LNCAP (cell line): ENCODE measurements at regions not wholly inside any gene's neighbourhood (a gene's known extent, or its start where the extent isn't known, plus 50 kb on each side); places are given as distances from the start of the nearest gene placed in this dataset.

Experiments used
- TF ChIP-seq, protein P1 (sequence below): fragments of 450-650 bp; IDR thresholded peaks from 2 replicates; pipeline ENCODE4 v1.5.1; 2017; ENCODE audit warnings: mild to moderate bottlenecking

DNA sequence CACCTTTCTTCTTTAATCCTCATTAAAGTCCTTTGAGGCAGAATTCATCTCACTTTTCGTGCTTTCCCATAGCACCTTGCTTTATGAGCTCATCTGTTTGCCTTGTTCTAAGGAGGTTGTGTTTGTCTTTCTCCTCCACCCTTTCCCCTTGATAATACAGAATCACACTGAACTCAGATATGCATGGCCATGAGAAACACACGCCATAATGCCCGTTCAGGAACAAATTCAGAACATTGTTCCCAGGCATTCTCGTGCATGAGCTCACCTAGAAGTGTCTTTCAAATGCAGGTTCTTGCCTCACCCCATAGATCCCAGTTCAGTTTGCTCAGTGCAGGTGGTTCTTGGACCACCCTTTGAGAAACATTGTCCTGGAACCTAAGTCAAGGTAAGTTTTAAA, 71.1 kb downstream of the TMEM114 start:
- TF ChIP-seq, protein P1, sequence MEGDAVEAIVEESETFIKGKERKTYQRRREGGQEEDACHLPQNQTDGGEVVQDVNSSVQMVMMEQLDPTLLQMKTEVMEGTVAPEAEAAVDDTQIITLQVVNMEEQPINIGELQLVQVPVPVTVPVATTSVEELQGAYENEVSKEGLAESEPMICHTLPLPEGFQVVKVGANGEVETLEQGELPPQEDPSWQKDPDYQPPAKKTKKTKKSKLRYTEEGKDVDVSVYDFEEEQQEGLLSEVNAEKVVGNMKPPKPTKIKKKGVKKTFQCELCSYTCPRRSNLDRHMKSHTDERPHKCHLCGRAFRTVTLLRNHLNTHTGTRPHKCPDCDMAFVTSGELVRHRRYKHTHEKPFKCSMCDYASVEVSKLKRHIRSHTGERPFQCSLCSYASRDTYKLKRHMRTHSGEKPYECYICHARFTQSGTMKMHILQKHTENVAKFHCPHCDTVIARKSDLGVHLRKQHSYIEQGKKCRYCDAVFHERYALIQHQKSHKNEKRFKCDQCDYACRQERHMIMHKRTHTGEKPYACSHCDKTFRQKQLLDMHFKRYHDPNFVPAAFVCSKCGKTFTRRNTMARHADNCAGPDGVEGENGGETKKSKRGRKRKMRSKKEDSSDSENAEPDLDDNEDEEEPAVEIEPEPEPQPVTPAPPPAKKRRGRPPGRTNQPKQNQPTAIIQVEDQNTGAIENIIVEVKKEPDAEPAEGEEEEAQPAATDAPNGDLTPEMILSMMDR = no peak

DNA sequence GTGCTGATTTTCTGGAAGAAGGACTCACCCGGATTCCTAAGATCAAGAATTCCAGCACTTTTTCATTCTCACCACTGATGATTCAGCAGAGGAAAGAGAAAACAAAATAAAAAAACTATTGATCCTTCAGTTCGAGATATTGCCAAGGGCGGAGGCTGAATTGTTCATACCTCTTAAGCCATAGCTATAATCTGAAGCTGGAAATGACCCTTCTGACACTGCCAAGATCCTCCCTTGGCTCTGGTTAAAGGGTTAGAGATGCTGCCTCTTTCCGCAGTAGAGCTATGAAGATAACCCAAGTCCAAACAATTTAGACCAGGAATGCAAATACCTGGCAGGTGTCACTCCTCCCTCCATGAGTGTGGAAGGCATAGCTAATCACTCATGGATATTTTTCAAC, 73.0 kb downstream of the TMEM114 start:
- TF ChIP-seq, protein P1 = no peak

DNA sequence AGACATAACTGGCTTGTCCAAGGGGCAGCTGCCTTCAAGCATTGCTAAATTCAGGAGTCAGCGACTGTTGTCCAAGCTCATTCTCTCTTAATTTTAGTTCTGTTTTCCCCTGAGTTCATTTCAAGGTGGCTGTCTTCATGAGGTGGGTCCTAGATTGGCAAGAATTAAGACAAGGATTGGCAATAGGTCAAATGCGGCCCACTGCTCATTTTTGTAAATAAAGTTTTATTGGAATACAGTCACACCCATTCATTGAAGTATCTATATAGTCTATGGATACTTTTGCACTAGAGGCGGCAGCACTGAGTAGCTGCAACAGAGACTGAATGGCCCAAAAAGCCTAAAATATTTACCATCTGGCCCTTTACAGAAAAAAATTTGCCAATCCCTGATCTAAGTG, 73.8 kb downstream of the TMEM114 start:
- TF ChIP-seq, protein P1 = no peak

DNA sequence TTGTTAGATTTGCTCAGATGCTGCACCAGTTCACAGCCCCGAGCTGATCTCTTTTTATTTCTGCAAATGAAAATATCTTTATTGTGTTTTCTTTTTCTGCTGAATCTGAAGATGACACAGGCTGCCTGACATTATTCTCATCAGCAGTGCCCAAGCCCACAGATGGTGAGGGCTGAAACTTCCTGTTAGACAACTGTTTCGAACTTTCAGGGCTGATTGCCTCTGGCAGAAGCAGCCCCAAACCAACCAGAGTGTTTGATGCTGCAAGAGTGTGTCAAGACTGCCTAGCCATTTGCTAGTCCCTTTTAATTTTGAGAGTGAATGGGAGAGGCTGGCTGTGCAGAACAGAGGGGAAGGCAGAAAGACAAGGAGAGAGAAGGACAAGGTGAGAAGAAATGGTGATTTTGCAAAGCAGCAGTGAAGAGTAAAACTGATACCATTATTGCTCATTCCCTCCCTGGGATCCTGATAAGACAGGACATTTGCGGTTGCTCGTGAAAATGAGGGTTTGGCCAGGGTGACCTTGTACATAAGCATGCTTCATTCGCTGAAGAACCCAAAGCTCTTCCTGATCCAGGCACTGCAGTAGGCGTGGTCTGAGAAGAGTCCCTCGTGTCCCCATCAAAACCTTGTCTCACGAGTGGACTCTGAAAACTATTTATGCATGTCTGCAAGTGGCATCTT, 77.2 kb downstream of the TMEM114 start:
- TF ChIP-seq, protein P1 = no peak

DNA sequence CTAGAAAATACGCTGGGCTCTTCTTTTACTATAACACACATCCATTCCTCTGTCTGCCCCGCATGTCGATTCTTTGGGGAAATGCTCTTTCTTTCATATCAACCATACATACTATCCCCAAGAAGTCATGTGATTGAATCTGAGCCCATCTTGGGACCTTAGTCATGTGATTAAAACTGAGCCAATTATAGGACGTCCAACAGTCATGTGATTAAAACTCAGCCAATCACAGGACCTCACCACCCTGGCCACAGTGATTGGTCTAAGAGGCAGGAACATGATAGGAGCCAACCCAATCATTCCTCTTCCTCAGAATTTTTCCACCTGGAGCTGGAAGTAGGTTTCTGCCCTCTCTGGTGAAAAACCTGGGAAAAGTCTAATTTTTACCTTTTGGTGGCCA, 78.8 kb downstream of the TMEM114 start:
- TF ChIP-seq, protein P1 = no peak

DNA sequence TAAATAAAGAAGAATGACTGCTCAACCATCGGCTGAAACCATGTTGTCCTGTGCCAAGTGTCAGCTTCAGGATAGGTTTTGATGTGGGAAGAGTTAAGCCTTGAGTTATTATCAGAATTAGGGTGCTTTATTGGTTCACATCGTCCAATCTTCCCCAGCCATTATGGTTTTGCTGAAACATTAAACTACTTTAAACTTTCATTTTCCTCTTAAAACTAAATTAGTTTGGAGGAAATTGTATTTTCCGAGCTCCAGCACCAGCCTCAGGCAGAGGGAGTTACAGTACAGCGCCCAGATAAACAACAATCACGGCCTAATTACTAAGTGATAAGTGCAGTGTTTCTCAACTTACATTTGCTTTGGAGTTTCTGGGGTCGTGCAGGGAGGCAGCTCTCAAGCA, 80.2 kb downstream of the TMEM114 start:
- TF ChIP-seq, protein P1 = no peak

DNA sequence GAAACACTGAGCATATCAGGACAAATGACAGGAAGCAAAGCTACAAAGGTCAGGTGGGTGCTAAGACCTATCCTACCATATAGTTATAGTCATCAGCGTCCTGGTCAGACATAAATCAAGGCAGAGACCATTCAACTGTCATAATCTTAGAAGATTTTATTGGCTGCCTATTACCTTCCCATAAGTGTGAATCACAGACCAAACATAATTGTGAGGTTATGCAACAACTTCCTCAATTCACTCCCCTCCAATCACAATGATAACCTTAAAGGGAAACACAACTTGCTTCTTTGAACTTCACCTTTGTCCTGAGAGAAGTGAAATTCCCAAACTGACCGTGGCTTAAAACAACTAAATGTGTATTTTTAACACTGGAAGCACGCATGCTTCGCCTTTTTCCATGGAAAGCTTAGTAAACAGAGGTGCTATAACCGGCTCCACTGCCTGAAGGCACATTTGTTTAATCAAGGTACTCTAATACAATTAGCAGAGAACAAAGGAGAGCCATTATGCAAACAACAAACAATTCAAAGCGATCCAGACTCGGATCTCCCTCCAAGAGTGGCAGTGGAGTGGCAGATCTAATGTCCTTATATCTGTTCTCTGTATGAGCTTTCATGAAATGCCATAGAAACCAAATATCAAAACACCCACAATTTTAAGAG, 84.9 kb downstream of the TMEM114 start:
- TF ChIP-seq, protein P1 = no peak
